ENCODE measurements at regions not wholly inside any gene's neighbourhood (a gene's known extent, or its start where the extent isn't known, plus 50 kb on each side); places are given as distances from the start of the nearest gene placed in this dataset.

DNA sequence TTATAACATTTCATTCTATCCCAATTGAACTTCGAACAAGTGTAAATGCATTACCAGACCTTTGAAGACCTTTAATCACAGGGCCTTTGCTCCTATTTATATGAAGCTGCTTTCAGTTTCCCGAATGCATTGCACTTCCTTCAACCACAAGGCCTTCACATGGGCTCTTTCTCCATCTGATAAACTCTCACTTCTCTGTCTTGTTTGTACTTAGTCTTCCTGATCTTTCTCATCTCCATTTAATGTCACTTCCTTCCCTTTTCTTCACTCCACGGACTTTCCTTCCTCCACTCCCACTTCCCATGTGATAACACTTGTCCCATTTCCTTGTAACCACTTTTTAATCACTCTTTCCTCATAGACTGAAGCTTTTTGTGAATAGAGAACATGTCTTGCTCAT is 74.3 kb upstream of the TNC start:
- TF ChIP-seq CTCF (IDR thresholded peaks at IDR 0.05; ENCODE audit: low read depth, low read length, missing input control): no peak
- no peak for TF ChIP-seq RAD21 (IDR thresholded peaks at IDR 0.05)
- TF ChIP-seq, protein P1, sequence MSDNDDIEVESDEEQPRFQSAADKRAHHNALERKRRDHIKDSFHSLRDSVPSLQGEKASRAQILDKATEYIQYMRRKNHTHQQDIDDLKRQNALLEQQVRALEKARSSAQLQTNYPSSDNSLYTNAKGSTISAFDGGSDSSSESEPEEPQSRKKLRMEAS (IDR thresholded peaks at IDR 0.05): peak; percentile 36
- TF ChIP-seq FOXA2 (IDR thresholded peaks at IDR 0.05): no peak
- no peak for TF ChIP-seq JUND (IDR thresholded peaks at IDR 0.05)
- no peak for TF ChIP-seq TAF1 (conservative IDR thresholded peaks at IDR 0.05)
- no peak for TF ChIP-seq YY1 (IDR thresholded peaks at IDR 0.05)
- TF ChIP-seq FOXA1 (IDR thresholded peaks at IDR 0.05): no peak
- TF ChIP-seq SP1 (IDR thresholded peaks at IDR 0.05): no peak
- TF ChIP-seq ATF3 (IDR thresholded peaks at IDR 0.05): no peak
- TF ChIP-seq, protein P2, sequence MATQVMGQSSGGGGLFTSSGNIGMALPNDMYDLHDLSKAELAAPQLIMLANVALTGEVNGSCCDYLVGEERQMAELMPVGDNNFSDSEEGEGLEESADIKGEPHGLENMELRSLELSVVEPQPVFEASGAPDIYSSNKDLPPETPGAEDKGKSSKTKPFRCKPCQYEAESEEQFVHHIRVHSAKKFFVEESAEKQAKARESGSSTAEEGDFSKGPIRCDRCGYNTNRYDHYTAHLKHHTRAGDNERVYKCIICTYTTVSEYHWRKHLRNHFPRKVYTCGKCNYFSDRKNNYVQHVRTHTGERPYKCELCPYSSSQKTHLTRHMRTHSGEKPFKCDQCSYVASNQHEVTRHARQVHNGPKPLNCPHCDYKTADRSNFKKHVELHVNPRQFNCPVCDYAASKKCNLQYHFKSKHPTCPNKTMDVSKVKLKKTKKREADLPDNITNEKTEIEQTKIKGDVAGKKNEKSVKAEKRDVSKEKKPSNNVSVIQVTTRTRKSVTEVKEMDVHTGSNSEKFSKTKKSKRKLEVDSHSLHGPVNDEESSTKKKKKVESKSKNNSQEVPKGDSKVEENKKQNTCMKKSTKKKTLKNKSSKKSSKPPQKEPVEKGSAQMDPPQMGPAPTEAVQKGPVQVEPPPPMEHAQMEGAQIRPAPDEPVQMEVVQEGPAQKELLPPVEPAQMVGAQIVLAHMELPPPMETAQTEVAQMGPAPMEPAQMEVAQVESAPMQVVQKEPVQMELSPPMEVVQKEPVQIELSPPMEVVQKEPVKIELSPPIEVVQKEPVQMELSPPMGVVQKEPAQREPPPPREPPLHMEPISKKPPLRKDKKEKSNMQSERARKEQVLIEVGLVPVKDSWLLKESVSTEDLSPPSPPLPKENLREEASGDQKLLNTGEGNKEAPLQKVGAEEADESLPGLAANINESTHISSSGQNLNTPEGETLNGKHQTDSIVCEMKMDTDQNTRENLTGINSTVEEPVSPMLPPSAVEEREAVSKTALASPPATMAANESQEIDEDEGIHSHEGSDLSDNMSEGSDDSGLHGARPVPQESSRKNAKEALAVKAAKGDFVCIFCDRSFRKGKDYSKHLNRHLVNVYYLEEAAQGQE (IDR thresholded peaks at IDR 0.05): no peak
- TF ChIP-seq RXRA (IDR thresholded peaks at IDR 0.05): no peak

Measured in liver (tissue), 3 donors.